Kidney epithelial cell (primary cell): ENCODE measurements at regions not wholly inside any gene's neighbourhood (a gene's known extent, or its start where the extent isn't known, plus 50 kb on each side); places are given as distances from the start of the nearest gene placed in this dataset.

Experiments
- DNase-seq: peaks from one replicate; pipeline ENCODE4 v3.0.0-alpha.2; 2010; ENCODE audit warnings: low read depth
- H3K27me3 ChIP-seq: 2 replicates; pipeline ENCODE4 v1.6.0; 2011; ENCODE audit warnings: low read length; ENCODE audit not compliant: control insufficient read depth, insufficient read depth
- H3K36me3 ChIP-seq: 2 replicates; pipeline ENCODE4 v1.5.1; 2011; ENCODE audit warnings: low read length; ENCODE audit not compliant: control insufficient read depth, insufficient read depth
- H3K4me3 ChIP-seq: 2 replicates; pipeline ENCODE4 v1.5.1; 2011; ENCODE audit warnings: low read depth, mild to moderate bottlenecking, control low read depth, low read length
- TF ChIP-seq, protein P1 (sequence below): IDR thresholded peaks from 2 replicates; pipeline ENCODE4 v1.5.1; 2011; ENCODE audit warnings: mild to moderate bottlenecking, moderate library complexity, low read length, control low read depth, inconsistent platforms; ENCODE audit not compliant: insufficient read depth, poor library complexity, severe bottlenecking

DNA sequence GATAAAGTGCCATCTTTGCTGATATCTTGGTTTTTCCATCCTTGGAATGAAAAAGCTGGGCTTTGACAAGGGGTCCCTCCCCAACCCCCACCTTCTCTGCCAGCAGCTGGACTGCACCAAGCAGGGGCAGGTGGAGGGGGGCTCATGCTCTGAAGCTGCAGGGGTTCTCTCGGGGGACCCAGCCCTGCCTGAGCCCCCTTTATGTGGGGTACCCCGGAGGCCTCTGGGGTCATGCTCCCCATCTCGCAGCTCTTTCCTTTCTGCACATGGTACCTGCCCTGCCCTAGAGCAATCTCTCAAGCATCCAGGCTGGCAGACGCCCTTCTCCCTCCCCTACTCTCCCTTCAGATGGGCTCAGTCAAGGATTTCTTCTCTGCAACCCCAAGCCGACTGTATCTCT is 146.7 kb upstream of the PTPN1 start:
- no peak for DNase-seq
- Histone ChIP-seq H3K4me3 (no peak overlapping the region), H3K27me3 (no peaks in the 10 kb centered on the region), H3K36me3 (no peaks in the 10 kb centered on the region)
- TF ChIP-seq, protein P1, sequence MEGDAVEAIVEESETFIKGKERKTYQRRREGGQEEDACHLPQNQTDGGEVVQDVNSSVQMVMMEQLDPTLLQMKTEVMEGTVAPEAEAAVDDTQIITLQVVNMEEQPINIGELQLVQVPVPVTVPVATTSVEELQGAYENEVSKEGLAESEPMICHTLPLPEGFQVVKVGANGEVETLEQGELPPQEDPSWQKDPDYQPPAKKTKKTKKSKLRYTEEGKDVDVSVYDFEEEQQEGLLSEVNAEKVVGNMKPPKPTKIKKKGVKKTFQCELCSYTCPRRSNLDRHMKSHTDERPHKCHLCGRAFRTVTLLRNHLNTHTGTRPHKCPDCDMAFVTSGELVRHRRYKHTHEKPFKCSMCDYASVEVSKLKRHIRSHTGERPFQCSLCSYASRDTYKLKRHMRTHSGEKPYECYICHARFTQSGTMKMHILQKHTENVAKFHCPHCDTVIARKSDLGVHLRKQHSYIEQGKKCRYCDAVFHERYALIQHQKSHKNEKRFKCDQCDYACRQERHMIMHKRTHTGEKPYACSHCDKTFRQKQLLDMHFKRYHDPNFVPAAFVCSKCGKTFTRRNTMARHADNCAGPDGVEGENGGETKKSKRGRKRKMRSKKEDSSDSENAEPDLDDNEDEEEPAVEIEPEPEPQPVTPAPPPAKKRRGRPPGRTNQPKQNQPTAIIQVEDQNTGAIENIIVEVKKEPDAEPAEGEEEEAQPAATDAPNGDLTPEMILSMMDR: no peak

DNA sequence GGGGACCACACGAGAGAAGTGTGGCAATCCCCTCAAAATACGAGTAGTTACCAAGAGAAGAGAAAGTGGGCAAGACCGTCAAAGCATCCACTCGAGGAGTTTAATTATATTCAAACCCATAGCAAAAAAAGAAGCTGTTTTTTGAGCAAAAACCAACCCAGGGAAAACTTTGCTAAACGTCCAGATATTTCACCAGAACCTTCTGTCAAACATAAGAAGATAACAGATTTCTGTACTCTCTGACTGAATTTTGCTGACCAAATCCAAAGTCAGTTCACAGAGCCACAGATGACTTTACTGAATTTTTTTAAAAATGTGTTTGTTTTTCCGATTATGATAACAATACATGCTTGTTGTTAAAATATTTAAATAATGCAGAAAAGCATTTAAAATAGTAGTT is 145.6 kb upstream of the PTPN1 start:
- Histone ChIP-seq H3K4me3 (no peak overlapping the region), H3K27me3 (no peaks in the 10 kb centered on the region), H3K36me3 (no peaks in the 10 kb centered on the region)
- TF ChIP-seq, protein P1: no peak
- no peak for DNase-seq

DNA sequence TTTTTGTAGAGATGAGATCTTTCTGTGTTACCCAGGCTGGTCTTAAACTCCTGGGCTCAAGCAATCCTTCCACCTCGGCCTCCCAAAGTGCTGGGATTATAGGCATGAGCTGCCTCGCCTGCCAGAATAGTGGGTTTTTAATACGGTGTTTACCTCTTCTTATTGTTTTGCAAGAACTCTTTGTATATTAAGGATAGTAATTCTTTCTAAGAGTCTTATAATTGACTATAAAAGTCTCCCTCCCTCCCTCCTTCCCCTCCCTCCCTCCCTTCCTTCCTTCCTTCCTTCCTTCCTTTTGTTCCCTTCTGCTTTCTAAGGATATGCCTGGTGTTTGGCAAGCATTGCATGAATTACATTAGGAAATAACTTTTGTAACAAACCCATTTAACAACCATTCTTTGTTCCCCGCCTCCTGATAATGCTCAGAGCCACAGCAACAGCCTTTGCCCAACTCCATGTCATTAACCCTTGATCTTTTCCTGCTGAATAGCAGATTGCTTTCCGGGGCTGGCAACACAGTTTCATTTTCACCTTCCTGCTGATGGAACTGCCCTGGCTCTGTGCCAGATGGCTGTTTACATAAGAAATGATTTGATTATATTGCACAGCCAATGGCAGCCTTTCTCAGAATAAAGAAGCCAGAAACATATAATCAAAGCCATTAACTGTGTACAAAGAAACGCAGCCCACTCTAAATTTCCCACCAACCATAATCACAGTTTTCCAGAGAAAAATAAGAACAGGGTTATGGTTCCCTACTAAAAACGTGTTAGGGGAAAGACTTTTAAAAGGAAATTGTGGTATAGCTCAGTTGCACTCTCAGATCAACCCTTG is 143.7 kb upstream of the PTPN1 start:
- Histone ChIP-seq H3K27me3 (no peaks in the 10 kb centered on the region), H3K36me3 (no peaks in the 10 kb centered on the region), H3K4me3 (no peak overlapping the region)
- TF ChIP-seq, protein P1: no peak
- DNase-seq: peak; percentile 26

DNA sequence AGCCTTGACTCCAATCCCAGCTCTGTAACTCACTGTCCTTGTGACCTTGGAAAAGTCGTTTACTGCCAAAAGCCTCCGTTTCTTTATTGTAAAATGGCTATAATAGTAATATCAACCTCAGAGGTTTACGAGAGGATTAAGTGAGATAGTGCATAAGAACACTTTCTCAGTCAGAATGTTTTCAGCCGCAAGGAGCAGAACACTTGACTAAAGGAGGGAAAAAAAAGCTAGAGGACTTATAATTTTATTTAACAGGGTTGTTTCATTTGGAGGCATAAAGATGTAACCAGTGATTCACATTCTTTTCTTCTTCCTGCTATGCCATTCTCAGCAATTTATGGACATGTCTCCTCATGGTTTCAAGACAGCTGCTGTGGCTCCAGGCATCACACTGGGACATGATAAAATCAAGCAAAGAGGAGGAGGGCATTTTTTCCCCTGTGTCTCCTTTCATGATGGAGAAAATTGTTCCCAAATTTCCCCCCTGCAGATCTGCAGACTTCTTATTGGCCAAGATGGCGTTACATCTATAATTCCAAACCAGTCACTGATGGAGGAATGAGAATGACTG is 143.0 kb upstream of the PTPN1 start:
- H3K36me3 ChIP-seq: no peaks in the 10 kb centered on the region
- no peak for DNase-seq
- TF ChIP-seq, protein P1: no peak
- no peaks in the 10 kb centered on the region for H3K27me3 ChIP-seq
- no peak overlapping the region for H3K4me3 ChIP-seq

DNA sequence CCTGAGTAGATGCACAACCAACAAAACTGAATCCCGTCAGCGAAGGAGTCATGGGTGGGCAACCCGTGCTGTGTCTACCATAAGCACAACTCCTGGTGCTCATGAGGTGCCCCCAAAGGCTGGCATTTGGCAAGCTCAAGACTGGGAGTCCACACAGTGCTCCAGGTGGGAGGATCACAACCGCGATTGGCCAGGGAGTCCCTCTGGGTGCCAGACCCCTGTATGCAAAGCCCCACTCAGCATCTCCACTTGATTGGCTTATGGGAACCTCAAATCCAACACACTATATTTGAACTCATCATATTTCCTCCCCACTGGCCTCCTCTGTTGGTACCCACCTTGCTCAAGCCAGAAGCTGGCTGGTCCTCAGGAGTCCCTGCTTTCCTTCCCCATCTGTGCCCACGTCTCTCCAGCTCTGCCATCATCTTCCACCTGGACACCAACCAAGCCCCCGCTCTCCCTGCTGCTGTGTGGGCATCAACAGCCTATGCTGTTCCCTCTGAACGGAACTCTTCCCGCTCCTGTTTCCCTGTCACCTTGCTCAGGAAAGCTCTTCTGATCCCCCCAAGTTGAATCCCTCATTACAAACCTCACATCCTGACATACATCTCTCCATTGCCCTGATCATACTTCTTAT is 142.3 kb upstream of the PTPN1 start:
- TF ChIP-seq, protein P1: no peak
- DNase-seq: no peak
- no peaks in the 10 kb centered on the region for H3K27me3 ChIP-seq
- no peaks in the 10 kb centered on the region for H3K36me3 ChIP-seq
- H3K4me3 ChIP-seq: no peak overlapping the region
